Ecto neural progenitor cell (in vitro differentiated cells): ENCODE measurements at regions not wholly inside any gene's neighbourhood (a gene's known extent, or its start where the extent isn't known, plus 50 kb on each side); places are given as distances from the start of the nearest gene placed in this dataset.
"Not testable (repeated sequence)": the region's sequence is repeated elsewhere in the genome, so short reads cannot be mapped to it uniquely, and the experiment has no call there.

Experiments used
- DNase-seq: peaks from one replicate; pipeline ENCODE4 v3.0.0-alpha.2; 2018; ENCODE audit warnings: low spot score

- DNase-seq: no peak
Observed at GRCh38 chr2:183919926-183920325, 678.4 kb upstream of the ZNF804A start.

DNA sequence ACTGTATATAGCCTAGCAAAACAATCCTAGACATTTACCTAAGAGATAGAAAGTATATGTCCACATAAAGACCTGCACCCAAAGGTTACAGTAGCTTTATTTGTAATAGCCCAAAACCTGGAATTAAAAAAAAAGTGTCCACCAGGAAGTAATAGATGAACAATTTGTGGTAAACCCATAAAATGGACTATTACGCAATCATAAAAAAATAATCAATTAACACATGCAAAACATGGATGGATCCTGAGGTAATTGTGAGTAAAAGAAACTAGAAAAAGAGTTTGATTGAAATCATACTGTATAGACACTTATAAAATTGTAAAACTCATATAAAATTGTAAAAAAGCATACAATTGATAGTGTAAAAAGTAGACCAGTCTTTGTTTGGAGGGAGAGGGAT is 673.0 kb upstream of the ZNF804A start:
- no peak for DNase-seq

DNA sequence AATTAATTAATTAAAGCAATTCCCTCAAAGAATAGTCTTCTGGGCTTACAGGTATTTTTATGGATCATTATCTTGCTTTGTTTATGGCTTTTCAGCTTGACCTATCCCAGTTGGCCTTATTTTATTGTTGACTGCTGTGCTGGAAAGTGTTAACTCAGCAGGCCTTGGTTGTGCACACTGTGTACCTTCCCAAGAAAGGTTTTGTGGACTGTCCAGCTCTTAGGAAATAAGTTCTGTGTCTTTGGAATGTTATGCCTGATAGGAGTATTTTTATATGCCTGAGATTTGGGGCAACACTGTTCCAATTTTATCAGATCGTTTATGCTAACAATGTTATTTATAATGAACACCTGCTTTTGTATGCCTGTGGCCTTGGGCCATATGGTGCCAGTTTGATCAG is 671.9 kb upstream of the ZNF804A start:
- DNase-seq: no peak

DNA sequence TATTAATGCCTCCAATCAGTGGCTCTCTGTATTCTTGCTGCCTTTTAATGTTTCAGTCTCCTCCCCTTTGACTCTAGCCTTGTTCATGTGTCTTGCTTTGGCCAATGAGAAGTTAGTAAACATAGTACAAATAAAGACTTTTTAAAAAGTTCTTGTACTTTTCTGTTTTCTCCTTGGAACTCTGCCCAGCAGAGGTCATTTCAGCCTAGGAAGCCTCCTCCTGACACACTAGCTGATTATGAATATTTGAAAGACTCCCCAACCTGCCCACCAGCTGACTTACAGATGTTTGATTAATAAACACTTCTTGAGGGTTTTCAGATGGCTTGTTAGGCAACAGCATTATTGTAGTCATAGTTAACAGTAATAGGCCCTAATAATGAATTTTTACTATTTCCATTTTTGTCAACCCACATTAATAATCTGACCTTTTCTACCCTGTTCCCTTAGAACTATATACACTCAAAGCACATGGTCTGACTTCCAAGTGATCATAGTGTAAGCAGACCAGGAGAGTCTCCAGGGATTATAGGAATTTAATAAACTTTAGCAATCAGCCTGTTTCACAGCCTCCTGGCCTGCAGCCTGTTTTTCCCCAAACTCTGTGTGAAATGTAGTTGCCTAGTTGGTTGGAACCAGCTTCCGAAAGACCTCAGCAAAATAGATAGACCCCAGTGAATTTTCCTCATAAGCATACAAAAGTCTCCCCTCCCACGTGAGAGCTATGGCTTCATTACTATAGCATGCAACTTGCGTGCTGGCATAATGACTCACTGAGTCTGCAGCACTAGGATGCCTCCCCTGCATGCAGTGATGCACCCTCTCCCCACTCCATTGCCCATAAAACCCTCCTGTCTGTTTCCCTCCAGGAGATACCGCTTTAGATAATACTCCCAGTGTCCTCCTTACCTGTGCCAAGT is 670.7 kb upstream of the ZNF804A start:
- DNase-seq: no peak

DNA sequence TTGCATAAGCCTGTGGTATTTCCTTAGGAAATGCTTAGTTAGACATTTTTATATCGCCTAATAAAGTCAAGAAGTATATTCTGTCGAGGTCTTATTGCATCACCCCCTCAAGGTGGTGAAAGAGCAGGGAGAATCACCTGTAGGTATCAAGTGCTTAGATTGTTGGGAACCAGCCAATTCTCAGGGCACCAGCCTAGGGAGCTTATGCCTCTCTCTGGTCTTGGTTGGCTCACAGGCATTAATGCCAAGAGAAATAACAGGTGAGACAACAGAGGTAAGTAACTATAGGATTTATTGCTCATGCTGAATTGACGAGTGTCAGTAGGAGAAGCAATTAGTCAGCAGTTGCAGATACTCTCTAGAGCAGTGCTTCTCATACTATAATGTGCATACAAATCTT is 663.3 kb upstream of the ZNF804A start:
- DNase-seq: no peak

DNA sequence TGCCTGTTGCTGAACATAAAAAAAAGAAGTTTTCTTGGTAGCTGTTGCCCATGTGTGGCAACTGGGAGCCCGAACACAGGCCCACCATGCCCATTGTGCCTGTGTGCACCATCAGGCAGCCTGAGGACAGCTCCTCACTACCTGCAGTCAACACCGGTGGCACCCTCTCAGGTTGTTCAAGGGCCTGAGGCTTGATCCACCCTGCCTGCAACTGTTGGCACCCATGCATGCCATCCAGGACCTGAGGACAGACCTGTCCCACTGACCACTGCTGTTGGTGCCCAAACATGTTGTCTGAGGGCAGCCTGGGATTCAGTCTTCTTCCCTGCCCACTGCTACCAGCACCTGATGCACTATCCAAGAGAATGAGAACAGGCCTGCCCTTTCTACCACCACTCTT is 661.1 kb upstream of the ZNF804A start:
- DNase-seq: no peak

- no peak for DNase-seq
Observed at GRCh38 chr2:183946193-183946592, 652.1 kb upstream of the ZNF804A start.

DNA sequence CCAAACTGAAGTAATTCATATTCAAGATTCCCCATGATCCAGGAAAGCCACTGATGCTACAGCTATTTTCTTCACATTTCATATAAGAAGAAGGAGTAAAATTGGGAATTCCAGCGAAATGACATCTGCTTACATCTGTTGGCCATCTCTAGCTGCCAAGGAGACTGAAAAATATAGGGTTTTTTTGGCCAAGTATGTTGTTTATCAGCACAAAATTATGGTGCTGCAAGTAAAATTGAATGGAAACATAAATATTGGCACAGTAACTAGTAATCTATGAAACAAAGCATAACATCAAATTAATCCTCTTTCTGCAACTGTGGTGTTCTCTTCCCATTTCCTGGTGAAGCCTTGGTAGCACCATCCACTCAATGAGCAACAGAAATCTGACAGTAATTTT is 649.5 kb upstream of the ZNF804A start:
- no peak for DNase-seq

- no peak for DNase-seq
Observed at GRCh38 chr2:183950673-183951072, 647.7 kb upstream of the ZNF804A start.

DNA sequence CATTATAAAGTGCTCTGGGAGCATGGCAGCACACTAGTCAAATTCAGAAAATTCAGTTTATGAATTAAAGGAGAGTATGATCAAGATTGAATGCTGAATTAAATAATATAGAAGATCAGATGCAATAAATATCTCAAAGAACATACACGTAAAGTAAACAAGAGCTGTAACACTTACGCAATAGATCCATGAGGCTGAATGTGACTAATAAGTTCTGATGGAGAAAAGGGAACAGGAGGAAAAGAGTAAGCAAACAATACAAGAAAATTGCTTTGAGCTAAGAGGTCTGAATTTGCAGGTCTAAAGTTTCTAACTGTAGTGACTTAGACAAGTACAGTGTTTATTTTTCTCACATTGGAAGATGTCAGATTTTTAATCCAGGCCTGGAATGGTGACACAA is 646.7 kb upstream of the ZNF804A start:
- no peak for DNase-seq

DNA sequence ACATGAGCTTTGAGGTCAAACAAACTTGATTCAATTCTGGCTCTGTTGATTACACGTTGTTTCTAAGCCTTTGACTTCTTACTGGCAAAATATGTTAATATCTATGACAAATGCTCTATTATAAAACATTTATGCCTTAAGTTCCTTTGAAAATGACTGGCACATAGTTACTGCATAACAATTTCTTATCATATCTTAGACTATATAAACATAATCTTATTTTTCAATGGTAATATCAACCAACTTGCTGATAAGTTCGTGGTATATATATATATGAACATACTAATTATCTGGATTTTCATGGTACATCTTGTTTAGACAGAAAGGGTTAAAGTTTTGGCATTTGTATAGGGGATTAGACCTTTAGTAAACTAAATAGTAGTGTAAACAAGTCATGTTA is 645.6 kb upstream of the ZNF804A start:
- DNase-seq: no peak

- no peak for DNase-seq
Observed at GRCh38 chr2:183963609-183964008, 634.7 kb upstream of the ZNF804A start.

GRCh38 chr2:183964565-183964964 is 633.8 kb upstream of the ZNF804A start:
- no peak for DNase-seq

GRCh38 chr2:183967756-183968155 is 630.6 kb upstream of the ZNF804A start:
- no peak for DNase-seq

GRCh38 chr2:183975676-183976075 is 622.7 kb upstream of the ZNF804A start:
- not testable (repeated sequence) for DNase-seq

- DNase-seq: no peak
Observed at GRCh38 chr2:183984871-183985270, 613.5 kb upstream of the ZNF804A start.

DNA sequence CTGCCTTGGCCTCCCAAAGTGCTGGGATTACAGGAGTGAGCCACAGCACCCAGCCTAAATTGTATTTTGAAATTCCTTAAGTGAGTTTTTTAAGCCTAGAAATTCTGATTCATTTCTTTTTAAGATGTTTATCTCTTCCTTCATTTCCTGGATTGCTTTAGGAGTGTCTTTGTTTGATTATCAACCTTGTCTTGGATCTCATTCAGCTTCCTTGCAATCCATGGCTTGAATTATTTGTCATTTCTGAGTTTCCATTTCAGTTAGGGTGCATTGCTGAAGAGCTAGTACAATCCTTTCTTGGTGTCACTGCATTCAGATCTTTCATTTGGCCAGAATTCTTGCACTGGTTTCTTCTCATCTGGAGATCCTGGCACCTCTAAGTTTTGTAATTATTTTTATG is 606.4 kb upstream of the ZNF804A start:
- no peak for DNase-seq

GRCh38 chr2:183993052-183993451 is 605.3 kb upstream of the ZNF804A start:
- no peak for DNase-seq

GRCh38 chr2:183995632-183996031 is 602.7 kb upstream of the ZNF804A start:
- no peak for DNase-seq

DNA sequence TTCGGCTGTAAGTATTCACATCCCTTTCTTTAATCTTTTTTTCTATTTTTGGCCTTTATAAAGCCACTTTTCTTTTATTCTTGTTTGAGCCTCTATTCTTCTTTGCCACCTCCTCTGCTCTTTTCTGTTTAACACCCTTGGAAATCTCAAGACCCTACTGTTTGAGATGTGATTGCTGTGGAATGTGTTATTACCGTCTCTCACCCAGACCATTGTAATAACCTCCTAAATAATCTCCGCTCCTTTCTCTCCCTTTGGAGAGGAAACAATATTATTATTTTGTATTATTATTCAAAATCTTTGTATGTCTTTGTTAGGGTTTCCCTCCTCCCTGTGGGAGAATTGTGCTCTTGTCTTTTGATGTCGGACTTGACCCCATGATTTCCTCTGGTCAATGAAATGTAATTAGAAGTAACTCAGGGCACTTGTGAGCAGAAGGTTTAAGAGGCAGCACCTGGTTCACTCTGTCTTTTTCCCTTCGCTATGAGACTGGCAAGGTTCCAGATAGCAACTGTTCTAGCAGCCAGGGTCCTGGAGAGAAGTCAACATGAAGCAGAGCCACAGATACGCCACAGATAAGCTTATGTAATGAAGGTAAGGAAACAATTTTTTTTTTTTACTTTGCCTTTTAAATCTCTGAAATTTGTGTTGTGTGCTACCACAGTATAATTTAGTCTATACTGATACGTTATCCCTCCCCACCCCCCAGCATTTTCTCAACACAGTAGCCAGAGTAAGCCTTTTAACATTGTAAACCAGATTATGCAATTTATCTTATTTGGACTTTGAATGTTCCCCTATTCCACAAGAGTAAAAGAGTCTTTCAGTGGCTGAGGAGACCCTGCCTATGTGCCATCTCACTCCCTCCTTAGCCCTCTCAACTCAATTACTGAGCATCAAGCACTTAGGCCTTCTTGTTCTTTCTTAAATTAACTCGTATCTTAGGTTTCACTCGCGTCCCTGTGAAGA is 601.2 kb upstream of the ZNF804A start:
- no peak for DNase-seq

DNA sequence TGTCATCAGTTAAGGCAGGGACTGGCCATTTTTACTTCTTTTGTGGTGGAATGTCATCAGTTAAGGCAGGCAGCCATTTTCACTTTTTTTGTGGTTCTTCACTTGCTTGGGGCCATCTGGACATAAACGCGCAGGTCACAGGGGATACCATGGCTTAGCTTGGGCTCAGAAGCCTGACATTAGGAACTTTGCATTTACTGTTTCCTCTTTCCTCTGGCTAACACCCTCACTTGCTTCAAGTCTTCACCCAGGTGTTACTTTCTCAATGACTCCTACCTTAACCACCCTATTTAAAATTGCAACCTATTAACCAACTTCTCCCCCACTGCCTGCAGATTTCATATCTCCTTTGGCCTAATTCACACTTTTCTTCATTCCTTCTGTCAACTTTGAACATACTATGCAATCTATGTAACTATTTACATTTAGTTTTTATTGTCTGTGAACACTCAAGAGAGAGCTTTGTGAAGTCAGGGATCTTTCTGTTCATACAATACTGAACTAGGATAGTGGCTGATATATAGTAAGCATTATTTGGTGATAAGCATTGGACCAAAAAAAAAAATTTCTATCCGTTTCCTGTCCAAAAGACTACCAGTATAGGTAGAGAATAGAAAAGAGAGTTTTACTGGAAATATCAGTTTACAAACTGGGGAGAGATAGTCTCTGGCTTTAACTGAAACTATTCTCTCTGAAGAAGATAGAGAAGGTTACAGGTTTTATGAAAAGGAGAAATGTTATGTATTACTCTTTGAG is 600.1 kb upstream of the ZNF804A start:
- DNase-seq: no peak

GRCh38 chr2:183998797-183999190 is 599.5 kb upstream of the ZNF804A start:
- DNase-seq: no peak
